ENCODE measurements at regions not wholly inside any gene's neighbourhood (a gene's known extent, or its start where the extent isn't known, plus 50 kb on each side); places are given as distances from the start of the nearest gene placed in this dataset.

DNA sequence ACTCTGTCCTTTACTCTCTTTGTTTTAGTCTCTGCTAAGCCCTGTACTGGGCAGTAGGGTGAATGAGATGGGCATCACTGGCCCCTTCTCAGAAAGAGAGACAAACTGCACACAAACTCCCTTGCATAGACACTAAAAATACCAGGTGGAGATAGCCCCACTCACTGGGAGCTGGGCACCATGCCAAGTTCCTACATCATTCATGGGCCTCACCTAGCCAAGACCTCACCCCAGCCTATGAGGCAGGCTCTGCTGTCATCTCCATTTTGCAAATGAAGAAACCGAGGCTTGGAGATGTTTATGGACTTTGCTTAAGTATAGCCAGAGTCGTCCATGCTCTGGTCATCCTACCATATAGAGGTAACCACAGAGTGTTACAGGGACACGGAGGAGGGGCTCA lies 499.8 kb upstream of the CDH11 start:
- H3K23me2 ChIP-seq (ENCODE audit: low read depth, low read length): 0 out of 2 replicates have a peak, but pooled peaks cover 2% of the 10 kb centered on the region
- no peak overlapping the region for H3K23ac ChIP-seq (ENCODE audit: insufficient read length)
- H3K4me3 ChIP-seq (ENCODE audit: extremely low read depth in 1 of 4, insufficient read depth in 2 of 4, low read depth in 3 of 4, low read length in 4 of 4): no peak overlapping the region
- no peak overlapping the region for H4K5ac ChIP-seq (ENCODE audit: insufficient read length, low read depth, low read length)
- WGBS, 2 experiments (ENCODE audit: extremely low coverage in 1 of 2, insufficient coverage in 1 of 2, insufficient read length in 1 of 2, insufficient replicate concordance in 2 of 2, low coverage in 1 of 2, low lambda C conversion rate in 2 of 2, missing lambda C conversion rate in 1 of 2): 86% methylated on average over 3 of the region's 3 CpGs; no CpG with 5 or more reads in 1 of the 2 experiments
- no peak overlapping the region for H2BK120ac ChIP-seq (replicated peaks; ENCODE audit: low read depth, low read length)
- no peaks in the 10 kb centered on the region for H4K20me1 ChIP-seq (replicated peaks in 1 of 2; ENCODE audit: control insufficient read depth in 1 of 2, insufficient read depth in 2 of 2, low read length in 2 of 2)
- no peak overlapping the region for H2BK20ac ChIP-seq (ENCODE audit: low read length)
- CTCF ChIA-PET (ENCODE audit: partially characterized antibody): interaction anchor here (1.4 kb wide), 1 partner anchor 22 kb away, joined by 3 read pairs; no protein-coding TSS in a partner anchor
- no peaks in the 10 kb centered on the region for H3K4me1 ChIP-seq (replicated peaks in 1 of 4; ENCODE audit: control insufficient read depth in 3 of 4, insufficient read depth in 4 of 4, low read length in 3 of 4)
- H4K91ac ChIP-seq (replicated peaks; ENCODE audit: insufficient read length, low read length): no peak overlapping the region
- H3K27ac ChIP-seq (ENCODE audit: low read depth, low read length): no peak overlapping the region
- H2BK5ac ChIP-seq (ENCODE audit: low read depth, low read length): no peak overlapping the region
- H3K4me2 ChIP-seq (ENCODE audit: insufficient read depth in 1 of 2, low read depth in 2 of 2, low read length in 2 of 2): no peak overlapping the region
- no peak overlapping the region for H3K56ac ChIP-seq (replicated peaks; ENCODE audit: insufficient read length, low read depth, low read length)
- no peak for DNase-seq (ENCODE audit: low read depth in 1 of 2, low spot score in 2 of 2)
- no peaks in the 10 kb centered on the region for H3K79me1 ChIP-seq (ENCODE audit: low read depth, low read length)
- no peaks in the 10 kb centered on the region for H3K27me3 ChIP-seq (replicated peaks in 1 of 4; ENCODE audit: control insufficient read depth in 3 of 4, extremely low read depth in 1 of 4, insufficient read depth in 3 of 4, low read length in 3 of 4)
- no peaks in the 10 kb centered on the region for H3K9me3 ChIP-seq (ENCODE audit: insufficient read depth in 2 of 2, low read depth in 1 of 2, low read length in 1 of 2)
- no peak overlapping the region for H3K4ac ChIP-seq (replicated peaks; ENCODE audit: insufficient read length, low read depth, low read length)
- H3K9ac ChIP-seq (replicated peaks in 1 of 4; ENCODE audit: extremely low read depth in 1 of 4, low read depth in 3 of 4, low read length in 3 of 4): no peak overlapping the region
- H3K36me3 ChIP-seq (ENCODE audit: control insufficient read depth in 2 of 4, insufficient read depth in 4 of 4, low read length in 3 of 4): no peaks in the 10 kb centered on the region
- H3K14ac ChIP-seq (ENCODE audit: insufficient read length): no peak overlapping the region
- no peak overlapping the region for H2BK15ac ChIP-seq (ENCODE audit: low read length)
- H2AFZ ChIP-seq (ENCODE audit: low read length): no peak overlapping the region
- no peak overlapping the region for H3K18ac ChIP-seq (ENCODE audit: extremely low read depth, low read length)
- no peak overlapping the region for H4K8ac ChIP-seq (ENCODE audit: extremely low read depth, insufficient read depth, low read length)
- no peak overlapping the region for H2AK5ac ChIP-seq (ENCODE audit: low read depth, low read length)
- no peak overlapping the region for H2BK12ac ChIP-seq (ENCODE audit: low read depth, low read length)
- H3K79me2 ChIP-seq (ENCODE audit: control insufficient read depth in 1 of 2, insufficient read depth in 2 of 2, low read length in 2 of 2): no peaks in the 10 kb centered on the region
- POLR2A ChIA-PET (ENCODE audit: partially characterized antibody): no interaction called here
- FAIRE-seq: no peak
- TF ChIP-seq, protein P1, sequence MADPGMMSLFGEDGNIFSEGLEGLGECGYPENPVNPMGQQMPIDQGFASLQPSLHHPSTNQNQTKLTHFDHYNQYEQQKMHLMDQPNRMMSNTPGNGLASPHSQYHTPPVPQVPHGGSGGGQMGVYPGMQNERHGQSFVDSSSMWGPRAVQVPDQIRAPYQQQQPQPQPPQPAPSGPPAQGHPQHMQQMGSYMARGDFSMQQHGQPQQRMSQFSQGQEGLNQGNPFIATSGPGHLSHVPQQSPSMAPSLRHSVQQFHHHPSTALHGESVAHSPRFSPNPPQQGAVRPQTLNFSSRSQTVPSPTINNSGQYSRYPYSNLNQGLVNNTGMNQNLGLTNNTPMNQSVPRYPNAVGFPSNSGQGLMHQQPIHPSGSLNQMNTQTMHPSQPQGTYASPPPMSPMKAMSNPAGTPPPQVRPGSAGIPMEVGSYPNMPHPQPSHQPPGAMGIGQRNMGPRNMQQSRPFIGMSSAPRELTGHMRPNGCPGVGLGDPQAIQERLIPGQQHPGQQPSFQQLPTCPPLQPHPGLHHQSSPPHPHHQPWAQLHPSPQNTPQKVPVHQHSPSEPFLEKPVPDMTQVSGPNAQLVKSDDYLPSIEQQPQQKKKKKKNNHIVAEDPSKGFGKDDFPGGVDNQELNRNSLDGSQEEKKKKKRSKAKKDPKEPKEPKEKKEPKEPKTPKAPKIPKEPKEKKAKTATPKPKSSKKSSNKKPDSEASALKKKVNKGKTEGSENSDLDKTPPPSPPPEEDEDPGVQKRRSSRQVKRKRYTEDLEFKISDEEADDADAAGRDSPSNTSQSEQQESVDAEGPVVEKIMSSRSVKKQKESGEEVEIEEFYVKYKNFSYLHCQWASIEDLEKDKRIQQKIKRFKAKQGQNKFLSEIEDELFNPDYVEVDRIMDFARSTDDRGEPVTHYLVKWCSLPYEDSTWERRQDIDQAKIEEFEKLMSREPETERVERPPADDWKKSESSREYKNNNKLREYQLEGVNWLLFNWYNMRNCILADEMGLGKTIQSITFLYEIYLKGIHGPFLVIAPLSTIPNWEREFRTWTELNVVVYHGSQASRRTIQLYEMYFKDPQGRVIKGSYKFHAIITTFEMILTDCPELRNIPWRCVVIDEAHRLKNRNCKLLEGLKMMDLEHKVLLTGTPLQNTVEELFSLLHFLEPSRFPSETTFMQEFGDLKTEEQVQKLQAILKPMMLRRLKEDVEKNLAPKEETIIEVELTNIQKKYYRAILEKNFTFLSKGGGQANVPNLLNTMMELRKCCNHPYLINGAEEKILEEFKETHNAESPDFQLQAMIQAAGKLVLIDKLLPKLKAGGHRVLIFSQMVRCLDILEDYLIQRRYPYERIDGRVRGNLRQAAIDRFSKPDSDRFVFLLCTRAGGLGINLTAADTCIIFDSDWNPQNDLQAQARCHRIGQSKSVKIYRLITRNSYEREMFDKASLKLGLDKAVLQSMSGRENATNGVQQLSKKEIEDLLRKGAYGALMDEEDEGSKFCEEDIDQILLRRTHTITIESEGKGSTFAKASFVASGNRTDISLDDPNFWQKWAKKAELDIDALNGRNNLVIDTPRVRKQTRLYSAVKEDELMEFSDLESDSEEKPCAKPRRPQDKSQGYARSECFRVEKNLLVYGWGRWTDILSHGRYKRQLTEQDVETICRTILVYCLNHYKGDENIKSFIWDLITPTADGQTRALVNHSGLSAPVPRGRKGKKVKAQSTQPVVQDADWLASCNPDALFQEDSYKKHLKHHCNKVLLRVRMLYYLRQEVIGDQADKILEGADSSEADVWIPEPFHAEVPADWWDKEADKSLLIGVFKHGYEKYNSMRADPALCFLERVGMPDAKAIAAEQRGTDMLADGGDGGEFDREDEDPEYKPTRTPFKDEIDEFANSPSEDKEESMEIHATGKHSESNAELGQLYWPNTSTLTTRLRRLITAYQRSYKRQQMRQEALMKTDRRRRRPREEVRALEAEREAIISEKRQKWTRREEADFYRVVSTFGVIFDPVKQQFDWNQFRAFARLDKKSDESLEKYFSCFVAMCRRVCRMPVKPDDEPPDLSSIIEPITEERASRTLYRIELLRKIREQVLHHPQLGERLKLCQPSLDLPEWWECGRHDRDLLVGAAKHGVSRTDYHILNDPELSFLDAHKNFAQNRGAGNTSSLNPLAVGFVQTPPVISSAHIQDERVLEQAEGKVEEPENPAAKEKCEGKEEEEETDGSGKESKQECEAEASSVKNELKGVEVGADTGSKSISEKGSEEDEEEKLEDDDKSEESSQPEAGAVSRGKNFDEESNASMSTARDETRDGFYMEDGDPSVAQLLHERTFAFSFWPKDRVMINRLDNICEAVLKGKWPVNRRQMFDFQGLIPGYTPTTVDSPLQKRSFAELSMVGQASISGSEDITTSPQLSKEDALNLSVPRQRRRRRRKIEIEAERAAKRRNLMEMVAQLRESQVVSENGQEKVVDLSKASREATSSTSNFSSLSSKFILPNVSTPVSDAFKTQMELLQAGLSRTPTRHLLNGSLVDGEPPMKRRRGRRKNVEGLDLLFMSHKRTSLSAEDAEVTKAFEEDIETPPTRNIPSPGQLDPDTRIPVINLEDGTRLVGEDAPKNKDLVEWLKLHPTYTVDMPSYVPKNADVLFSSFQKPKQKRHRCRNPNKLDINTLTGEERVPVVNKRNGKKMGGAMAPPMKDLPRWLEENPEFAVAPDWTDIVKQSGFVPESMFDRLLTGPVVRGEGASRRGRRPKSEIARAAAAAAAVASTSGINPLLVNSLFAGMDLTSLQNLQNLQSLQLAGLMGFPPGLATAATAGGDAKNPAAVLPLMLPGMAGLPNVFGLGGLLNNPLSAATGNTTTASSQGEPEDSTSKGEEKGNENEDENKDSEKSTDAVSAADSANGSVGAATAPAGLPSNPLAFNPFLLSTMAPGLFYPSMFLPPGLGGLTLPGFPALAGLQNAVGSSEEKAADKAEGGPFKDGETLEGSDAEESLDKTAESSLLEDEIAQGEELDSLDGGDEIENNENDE (IDR thresholded peaks at IDR 0.05; ENCODE audit: insufficient replicate concordance, low read length): no peak

Data from H1 (cell line).